Heart left ventricle (tissue), 13 donors: ENCODE measurements at regions not wholly inside any gene's neighbourhood (a gene's known extent, or its start where the extent isn't known, plus 50 kb on each side); places are given as distances from the start of the nearest gene placed in this dataset.

ENCODE experiments used
- CTCF ChIP-seq, 12 donors: fragments of 200-600 bp; sonication (generic) in 4 of 12; IDR thresholded peaks; one replicate each; pipeline versions ENCODE4 v1.5.0 to v1.8.0; 2018 to 2022; ENCODE audit warnings: antibody characterized with exemption in 12 of 12, mild to moderate bottlenecking in 5 of 12
- POLR2A ChIP-seq, 2 donors: fragments of 450-650 bp; IDR thresholded peaks; one replicate each; pipeline ENCODE4 v1.6.1; 2017; ENCODE audit warnings: antibody characterized with exemption in 2 of 2, mild to moderate bottlenecking in 2 of 2, moderate library complexity in 2 of 2
- donor health status: ischemic (EF 13 %, LVEDD 7.1; RV severe dilation, severe dysfunction).
- donor health status: DM: no; HTN: yes; CAD: no.
- donor health status: DM: no; HTN: no; CAD: no.
- donor health status: ischemic (EF 25% LVEDD 6.9; RV normal size, moderate dysfunction).
- donor health status: ischemic (EF 25% LVEDD 5.7; RV mildly dilated, moderate dysfunction).
- donor health status: ischemic (EF 35%, LVEDD 5.7; RV mildly dilated, moderate dysfunction).
- donor health status: nonischemic (EF 11% LVEDD 7.7; RV severe dilation, severe dysfunction).
- donor health status: DM: yes; HTN: yes; CAD: no.
- donor health status: PGD.
- donor health status: ischemic (EF 29% LVEDD 5.4; RV normal size, mild dysfunction).
- donor health status: nonischemic (EF 23%, LVEDD 6.1; RV moderate dilation, normal function).

GRCh38 chr3:71991046-71991445, 206.1 kb upstream of the PROK2 start:
- TF ChIP-seq CTCF (IDR thresholded peaks at IDR 0.05) (no peak), POLR2A (IDR thresholded peaks at IDR 0.05) (no peak)
